HG03432 (cell line): ENCODE measurements at regions not wholly inside any gene's neighbourhood (a gene's known extent, or its start where the extent isn't known, plus 50 kb on each side); places are given as distances from the start of the nearest gene placed in this dataset.
"Not testable (repeated sequence)": the region's sequence is repeated elsewhere in the genome, so short reads cannot be mapped to it uniquely, and the experiment has no call there.

ENCODE experiments used
- ATAC-seq: cut with Tn5 transposase; IDR thresholded peaks from one replicate; pipeline ENCODE4 v1.9.1; 2021; ENCODE audit warnings: mild to moderate bottlenecking, moderate library complexity; ENCODE audit not compliant: unreplicated experiment

DNA sequence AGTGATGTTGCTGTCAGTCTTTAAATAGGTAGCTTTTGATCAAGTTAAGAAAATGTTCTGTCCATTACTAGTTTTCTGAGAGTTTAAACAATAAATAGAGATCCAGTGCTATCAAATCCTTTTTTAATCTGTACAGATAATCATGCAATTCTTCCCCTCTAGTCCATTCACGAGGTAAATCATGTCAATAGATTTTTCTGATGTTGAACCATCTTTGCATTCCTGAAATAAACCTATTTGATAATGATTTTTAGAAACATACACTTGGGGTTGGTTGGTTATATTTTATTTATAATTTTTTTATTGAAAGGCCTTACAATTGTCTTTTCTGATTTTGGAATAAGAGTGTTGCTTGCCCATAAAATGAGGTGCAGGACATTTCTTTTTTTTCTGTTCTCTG, 95.0 kb downstream of the FAM53A start:
- no peak for ATAC-seq

DNA sequence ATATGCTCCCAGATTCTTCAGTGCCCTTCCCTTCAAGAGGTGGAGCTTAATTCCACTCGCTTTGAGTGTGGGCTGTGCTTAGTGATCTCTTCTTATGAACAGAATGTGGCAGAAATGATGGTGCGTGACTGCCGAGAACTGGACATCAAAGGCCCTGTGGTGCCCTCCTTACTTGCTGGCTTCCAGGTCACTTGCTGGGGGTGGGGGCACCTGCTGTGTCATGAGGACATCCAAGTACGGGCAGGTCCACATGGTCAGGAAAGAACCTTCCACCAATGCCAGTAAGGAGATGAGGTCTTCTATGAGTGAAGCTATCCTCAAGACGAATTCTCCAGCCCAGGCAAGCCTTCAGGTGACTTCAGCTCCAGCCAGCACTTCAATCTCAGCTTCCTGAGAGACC, 95.8 kb downstream of the FAM53A start:
- ATAC-seq: no peak

DNA sequence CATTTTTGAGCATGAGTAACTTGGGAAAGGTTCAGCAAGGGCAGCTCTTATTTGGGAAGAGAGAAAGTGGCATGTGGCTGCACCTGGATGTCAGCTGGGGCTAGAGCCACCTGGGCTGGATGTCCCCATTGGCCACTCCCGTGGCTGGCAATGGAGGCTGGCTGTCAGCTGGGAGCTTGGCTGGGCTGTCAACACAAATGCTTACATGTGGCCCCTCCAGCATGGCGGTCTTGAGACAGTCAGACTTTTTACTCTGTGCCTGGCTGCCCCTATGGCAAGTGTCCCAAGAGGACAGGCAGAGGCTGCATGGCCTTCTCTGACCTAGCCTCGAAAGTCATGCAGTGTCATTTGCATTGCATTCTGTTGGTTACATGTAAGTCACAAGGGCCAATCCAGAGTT, 99.6 kb downstream of the FAM53A start:
- ATAC-seq: no peak

DNA sequence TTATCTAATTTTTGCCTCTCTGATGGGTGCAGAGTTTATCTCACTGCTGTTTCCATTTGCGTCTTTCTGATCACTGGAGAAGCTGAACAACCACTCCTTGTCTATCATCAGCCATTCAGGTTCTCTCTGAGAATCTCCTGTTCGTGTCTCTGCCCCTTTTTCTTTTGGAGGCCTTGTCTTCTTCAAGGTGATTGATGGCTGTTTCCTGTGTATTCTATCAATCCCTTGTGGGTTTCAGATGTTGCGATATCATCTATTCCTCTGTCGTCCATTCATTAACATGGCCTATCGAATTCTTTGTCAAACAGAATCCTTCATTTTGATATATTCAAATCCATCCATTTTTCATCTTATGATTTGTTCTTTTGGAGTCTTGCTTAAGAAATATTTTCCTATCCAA, 100.3 kb downstream of the FAM53A start:
- no peak for ATAC-seq

DNA sequence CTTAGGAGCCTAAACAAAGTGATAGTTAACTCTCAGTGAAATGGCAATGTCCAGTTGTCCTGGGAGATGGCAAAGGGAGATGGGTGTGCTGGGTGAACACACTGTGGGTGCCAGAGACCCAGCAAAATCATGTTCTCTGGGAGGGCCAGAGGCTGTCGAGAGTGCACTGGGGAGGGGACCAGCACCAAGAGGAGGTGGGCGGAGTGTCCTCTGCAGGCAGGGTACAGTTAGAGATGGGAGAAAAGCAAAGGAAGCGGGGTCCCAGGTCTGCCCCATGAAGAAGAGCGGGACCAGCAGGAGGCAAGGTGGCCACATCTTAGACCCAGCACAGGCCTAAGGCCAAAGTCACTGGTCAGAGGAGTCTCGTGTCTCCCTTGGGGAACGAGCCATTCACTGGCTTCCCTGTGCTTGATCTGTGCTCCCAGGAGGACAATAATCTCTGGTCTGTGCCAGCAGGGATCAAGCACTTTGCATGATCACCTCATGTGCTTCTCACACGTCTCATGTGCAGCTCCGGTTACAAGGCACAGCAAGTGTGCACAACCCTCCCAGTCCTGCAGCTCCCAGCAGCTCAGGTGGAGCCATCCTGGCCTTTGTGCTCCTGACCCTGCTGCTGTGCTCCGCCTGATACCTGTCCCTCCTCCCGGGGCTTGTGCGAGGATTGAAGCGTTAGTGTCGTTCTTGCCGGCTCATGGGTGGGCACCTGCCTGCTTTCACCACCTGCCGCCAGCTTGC, 100.9 kb downstream of the FAM53A start:
- ATAC-seq: no peak

DNA sequence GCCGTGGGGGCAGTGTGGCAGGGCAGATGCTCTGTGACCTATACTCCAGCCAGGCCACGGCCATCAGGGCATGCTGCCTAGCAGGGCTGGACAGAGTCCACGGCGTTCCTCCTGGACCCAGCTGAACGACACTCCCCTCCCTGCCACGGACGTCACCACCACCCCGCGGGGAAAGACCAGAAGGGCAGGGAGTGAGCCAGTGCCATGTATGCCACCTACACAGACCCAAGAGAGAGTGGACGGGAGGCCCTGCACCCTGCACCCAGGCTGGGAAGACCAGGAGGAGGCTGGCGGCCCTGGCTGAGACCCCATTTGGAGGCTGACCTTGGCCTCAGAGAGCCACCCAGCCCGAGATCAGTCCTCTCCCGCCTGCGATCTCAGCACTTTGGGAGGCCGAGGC, 101.9 kb downstream of the FAM53A start:
- ATAC-seq: no peak

DNA sequence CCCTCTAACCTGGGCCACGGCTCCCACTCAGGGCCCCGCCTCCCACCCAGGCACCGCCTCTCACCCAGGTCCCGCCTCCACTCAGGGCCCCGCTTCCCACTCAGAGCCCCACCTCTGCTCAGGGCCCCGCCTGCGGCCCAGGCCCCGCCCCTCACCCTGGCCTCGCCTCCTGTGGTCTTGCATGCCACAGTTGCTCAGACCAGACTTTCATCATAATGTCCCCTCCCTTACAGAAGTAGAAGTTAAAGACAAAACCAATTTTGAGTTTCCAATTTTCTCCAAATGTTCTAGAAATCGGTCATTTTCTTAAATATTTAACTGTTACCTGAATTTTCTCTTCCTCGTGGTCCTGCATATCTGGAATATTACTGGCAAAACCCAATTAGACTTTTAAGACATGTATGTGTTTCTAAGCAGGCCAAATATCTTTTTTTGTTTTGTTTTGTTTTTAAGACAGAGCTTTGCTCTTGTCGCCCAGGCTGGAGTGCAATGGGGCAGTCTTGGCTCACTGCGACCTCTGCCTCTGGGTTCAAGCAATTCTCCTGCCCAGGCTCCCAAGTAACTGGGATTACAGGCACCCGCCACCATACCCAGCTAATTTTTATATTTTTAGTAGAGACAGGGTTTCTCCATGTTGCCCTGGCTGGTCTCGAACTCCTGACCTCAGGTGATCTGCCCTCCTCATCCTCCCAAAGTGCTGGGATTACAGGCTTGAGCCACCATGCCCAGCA, 102.8 kb downstream of the FAM53A start:
- ATAC-seq: peak; percentile 61

DNA sequence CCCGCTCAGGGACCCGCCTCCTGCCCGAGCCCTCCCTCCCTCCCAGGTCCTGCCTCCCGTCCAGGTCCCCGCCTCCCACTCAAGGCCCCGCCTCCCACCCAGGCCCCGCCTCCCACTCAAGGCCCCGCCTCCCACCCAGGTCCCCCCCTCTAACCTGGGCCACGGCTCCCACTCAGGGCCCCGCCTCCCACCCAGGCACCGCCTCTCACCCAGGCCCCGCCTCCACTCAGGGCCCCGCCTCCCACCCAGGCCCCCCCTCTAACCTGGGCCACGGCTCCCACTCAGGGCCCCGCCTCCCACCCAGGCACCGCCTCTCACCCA, 103.5 kb downstream of the FAM53A start:
- not testable (repeated sequence) for ATAC-seq

DNA sequence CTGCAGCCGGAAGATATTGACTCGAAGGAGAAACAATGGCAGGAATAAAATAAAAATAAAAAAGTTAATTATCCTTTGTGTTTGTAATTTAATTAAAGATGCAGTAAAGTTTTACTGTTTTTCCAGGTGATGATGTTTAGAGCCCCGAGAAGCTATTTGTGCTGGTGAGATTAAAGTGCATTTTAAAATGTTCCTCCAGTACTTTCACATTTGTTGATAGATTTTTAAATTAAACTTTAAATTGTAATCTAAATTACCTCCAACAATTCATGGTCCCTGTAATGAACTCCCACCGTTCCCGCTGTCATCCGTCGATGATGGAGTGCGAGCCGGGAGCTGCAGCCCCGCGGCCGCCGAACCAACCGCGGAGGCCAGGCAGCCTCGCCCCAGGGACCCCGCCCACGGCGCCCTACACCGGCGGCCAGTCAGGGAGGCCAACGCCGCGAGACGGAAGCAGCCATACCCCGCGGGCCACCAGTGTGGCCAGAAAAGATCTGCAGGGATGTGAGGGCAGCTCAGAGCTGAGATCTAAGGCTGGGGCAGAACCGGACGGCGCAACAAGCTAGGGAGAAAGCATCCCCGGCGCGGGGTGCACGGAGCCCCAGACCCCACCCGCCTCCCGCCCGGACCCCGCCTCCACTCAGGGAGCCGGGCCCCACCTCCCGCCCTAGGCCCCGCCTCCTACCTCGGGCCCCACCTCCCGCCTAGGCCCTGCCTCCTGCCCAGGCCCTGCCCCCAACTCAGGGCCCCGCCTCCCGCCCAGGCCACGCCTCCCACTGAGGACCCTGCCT, 104.0 kb downstream of the FAM53A start:
- peak; percentile 53 for ATAC-seq

DNA sequence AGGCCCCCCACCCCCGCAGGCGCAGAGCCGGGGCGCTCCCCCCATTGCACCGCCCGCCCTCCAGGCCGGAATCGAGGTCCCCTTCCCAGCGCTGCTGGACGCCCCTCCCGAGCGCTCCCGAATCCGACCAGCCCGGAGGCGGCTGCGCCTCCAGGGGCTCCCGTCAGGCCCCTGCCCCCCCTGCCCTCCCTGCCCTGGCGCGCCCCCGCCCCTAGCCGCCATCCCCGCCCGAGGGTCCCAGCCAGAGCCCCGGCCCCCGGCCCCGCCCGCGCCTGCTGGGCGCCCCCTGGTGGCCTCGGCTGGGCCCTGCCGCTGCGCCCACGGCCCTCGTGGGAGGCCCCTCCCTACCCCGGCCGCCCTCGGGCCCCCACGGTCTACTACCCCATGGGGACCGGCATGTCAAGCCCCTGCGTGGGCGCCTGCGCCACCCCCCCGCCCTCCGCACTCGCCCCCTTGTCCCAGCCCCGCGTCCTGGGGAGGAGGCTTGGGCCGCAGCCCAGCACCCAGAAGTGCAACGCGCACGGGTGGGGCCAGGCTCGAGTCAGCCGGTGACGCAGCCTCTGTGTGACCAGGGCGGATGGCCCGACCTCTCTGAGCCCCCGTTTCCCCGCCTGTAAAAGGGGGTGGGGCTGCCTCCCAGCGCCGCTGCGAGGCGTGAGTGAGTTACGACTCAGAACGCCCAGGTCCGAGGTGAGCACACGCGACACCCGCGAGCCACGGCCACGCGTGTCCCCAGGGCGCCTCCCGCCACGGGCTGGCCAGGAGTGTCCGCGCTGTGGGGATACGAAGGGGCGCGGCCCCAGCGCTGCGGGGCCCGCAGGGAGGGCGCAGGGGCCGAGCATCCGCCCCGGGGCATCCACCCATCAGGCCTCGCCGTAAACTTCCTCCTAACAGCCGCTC, 104.9 kb downstream of the FAM53A start:
- peak; percentile 42 for ATAC-seq

DNA sequence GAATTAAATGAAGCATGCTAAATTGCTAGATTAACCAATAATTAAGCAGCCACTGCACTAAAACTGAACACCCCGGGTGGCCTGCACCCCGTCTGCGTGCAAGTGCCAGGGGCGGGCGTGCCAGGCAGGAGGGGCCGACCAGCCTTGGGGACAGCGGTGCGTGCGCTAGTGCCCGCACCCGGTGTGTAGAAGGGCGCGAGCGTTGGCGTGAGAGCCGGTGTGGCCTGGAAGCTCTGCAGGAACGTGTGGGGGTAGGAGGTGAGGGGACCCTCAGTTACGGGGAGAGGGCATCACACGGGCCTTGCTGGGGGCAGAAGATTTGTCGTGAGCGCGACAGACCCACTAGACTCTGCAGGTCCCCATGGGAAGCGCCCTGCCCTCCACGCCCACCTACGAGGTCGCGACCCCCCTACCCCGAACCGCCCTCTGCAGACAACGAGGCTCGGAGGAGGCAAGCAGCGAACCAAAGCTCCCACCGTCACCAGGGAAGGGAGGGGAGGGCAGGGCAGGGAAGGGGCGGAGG, 105.8 kb downstream of the FAM53A start:
- ATAC-seq: no peak

DNA sequence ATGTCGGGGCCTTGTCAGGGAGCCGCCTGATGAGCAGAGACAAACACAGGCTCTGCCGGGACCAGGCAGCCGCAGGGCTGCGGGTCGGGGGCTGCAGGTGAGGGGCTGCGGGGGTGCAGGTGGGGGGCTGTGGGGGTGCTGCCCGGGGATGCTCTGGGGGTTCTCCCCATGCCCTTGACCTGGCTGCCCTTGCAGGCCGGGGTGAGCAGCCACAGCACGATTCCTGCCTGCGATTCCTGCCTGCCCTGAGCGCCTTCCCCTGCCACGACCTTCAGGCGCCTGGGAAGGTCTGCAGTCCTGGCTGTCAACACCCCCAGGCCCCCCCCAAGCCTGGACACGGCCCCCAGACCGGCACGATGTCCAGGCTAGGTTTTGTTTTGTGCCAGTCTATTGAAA, 106.3 kb downstream of the FAM53A start:
- no peak for ATAC-seq

DNA sequence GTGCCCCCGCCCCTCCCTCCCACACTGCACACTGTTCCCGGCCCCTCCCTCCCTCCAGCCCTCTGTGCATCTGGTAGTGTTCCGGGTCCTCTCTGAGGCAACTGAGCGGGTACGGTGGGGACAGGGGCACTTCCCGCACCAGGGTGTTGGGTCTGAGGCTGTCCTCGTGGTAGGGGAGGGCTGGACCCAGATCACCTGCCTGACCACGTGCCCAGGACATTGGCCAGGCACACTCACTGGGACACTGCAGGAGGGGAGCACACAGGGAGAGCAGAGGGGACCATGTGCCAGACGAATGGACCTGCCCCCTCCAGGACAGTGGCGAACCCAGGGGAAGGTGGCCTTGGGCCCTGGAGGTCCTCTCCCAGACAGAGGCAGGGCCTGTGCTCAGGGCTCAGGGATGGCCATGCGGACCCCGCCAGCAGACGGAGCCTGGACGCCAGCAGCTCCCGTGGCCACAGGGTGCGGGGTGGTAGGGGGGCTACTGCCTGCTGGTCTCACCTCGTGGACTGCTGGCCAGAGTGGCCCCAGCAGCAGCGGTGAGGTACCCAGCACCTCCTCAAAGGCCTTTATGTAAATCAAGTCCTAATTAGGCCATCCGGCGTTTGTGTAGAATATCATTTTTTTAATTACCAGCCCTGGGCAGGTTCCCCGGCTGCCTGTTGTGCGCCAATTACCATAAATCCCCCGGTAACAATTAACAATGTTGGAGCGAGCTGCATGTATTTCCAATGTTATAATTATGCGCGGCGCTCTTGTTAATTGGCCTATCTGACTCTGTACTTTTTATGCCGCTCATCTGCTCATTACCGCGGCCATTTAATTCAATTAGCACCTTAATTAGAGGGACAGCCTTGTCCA, 106.9 kb downstream of the FAM53A start:
- ATAC-seq: no peak

DNA sequence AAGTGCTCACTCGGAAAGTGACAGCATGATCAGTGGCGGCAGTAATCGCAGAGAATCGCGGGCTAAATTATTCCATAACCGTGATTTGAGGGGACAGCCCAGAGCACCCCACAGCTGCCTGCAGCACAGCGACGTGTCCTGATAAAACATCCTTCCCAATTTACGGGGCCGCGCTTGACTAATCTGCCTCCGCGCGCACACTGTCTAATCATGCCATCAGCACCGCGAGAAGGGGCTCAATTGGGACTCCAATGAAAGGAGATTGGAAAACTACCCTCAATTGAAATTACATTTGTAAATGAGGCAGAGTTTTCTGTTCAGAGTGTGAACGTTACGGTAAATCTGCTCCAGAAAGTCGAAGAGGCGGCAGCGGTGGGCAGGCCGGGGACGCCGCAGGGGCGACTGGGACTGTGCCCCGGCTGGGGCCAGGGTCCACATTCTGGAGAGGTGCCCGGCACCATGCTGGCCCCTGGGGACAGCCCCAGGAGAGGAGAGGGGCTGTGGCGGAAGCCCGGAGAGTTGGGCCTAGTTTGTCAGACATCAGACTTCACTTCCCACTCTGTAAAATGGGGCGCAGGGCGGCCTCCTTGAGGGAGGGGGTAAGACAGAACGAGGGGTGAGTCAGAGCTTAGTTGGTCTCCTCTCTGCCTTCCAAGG, 107.7 kb downstream of the FAM53A start:
- ATAC-seq: no peak

DNA sequence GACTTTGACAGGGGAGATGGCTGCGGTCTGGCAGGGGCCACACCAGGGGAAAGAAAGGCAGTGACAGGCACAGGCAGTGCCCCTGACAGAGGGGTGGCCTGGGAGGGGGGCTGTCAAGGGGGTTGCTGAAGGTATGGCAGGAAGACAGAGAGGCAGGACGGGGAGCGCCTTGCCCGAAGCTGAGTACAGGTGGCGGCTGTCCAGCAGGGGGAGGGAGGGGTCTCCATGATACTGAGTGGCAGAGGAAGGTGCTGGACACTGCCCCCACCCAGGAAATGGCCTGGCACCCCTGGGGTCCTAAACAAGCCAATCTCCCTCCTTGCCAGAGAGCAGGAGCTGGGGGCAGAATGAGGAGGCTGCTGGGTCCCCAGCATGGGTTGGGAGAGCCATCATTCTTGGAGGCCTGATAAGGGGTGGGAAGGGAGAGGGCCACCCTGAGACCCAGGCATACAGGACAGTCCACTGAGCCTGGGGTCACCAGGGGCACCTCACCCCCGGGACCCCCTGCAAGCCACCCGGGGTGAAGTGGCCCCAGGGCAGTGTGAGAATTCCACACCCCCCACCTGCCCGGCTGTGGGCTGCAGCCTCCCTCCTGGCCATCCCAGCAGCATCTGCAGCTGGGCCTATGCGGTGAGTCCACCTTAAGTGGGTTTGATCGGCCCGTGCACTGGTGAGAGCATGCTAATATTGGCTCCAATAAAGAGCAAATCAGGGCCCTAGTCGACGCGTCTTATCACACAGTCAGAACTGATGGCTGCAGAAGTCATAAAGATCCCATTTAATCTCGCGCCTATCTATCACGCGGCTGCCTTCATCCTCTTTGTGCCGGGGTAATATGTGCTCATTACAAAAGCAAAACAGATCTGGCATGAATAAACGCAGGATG, 108.5 kb downstream of the FAM53A start:
- no peak for ATAC-seq

DNA sequence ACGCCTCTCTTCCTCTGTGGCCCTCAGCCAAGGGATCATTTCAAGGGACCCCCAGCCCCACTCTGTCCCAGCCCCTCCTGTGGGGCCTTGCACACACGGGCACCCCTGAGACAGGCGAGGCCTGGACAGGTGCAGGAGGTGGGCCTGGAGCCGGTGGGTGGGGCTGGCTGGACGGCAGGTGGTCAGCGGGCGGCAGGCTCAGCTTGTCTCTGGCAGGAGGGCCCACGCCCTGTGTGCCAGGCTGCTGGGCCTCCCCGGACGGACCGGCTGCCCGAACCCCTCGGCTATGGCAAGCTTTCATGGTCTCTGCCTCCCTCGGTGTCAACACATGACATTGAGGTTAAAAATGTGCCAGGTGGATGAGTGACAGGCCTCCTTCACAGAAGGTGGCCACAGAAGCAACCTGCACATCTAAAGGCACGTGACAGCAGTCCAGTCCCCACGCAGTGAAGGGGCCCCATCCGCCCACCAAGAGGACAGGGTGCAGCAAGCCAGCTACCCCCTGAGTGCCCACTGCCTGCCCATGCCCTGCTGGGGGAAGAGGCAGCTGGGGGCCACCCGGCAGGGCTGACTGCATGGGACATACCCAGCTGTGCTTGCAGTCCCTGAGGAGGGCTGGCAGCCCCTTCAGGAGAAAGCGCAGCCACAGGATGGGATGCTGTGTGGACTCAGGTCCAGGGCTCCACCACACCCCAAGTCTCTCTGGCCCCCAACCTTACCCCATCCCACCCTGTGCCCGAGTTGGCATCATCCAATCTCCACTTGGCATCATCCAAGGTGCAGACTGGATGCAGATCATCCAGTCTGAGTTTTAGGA, 109.3 kb downstream of the FAM53A start:
- ATAC-seq: no peak

DNA sequence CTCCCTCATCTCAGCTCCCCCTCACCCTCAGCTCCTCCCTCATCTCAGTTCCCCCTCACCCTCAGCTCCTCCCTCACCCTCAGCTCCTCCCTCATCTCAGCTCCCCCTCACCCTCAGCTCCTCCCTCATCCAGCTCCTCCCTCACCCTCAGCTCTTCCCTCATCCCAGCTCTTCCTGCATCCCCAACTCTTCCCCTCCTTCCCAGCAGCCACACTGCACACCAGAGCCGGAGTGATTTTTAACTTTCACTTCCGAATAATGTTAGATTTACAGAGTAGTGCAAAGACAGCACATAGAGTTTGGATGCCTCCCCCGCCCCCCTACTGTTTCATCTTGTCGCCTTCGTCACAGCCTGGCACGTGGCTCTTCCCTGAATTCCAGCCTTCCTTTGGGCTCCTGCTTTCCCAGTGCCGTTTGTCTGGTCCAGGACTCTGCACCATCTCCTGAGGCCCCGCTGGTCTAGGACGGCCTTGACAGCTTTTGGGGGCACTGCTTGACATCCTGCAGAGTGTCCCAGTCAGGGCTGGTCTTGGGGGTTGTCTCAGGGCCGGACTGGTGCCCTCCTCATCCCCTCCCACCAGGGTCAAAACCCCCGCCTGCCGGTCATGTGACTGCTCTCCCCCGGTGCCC, 110.2 kb downstream of the FAM53A start:
- ATAC-seq: no peak
